NT2/D1 (cell line): ENCODE measurements at regions not wholly inside any gene's neighbourhood (a gene's known extent, or its start where the extent isn't known, plus 50 kb on each side); places are given as distances from the start of the nearest gene placed in this dataset.

Experiments used
- SUZ12 ChIP-seq: IDR thresholded peaks from 2 replicates; pipeline ENCODE4 v1.6.1; 2011; ENCODE audit not compliant: insufficient read length, insufficient read depth; ENCODE audit errors: extremely low read depth
- YY1 ChIP-seq: IDR thresholded peaks from 2 replicates; pipeline ENCODE4 v1.6.1; 2011; ENCODE audit not compliant: insufficient read length, insufficient read depth
- ZNF274 ChIP-seq: IDR thresholded peaks from 2 replicates; pipeline ENCODE4 v1.6.1; 2011; ENCODE audit warnings: mild to moderate bottlenecking, low read depth, low read length

- TF ChIP-seq YY1, result no peak
- no peak for TF ChIP-seq ZNF274
- TF ChIP-seq SUZ12, result no peak
These were observed 137.4 kb upstream of the CSF3R start for GRCh38 chr1:36620142-36620541.
